ENCODE measurements at regions not wholly inside any gene's neighbourhood (a gene's known extent, or its start where the extent isn't known, plus 50 kb on each side); places are given as distances from the start of the nearest gene placed in this dataset.

GRCh38 chr9:28121366-28121765 lies 548.1 kb upstream of the C9orf72 start:
- TF ChIP-seq CTCF (conservative IDR thresholded peaks at IDR 0.05; ENCODE audit: low read length), result no peak
- TF ChIP-seq EZH2phosphoT487 (IDR thresholded peaks at IDR 0.05; ENCODE audit: borderline replicate concordance), result no peak

Measured in Loucy (cell line).